ENCODE measurements at regions not wholly inside any gene's neighbourhood (a gene's known extent, or its start where the extent isn't known, plus 50 kb on each side); places are given as distances from the start of the nearest gene placed in this dataset.

DNA sequence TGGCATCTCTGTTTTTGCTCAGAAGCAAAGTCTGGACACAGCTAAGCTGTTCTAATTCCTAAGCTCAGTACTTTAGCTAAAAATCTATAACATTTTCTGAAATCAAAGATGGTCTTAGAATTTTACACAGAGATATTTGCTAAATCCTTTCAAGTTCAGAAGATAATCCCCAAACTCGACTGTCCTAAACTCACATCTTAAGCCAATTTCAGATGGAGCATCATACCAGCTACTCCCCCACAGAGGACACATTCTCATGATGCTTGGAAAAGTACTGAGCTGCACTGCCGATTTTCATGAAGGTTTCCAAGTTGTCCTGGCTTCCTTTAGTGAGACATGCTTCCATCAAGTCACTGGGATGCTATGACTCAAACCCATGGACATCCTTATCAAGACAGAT is 535.5 kb downstream of the SUCLG1 start (continued):
- TF ChIP-seq, protein P1, sequence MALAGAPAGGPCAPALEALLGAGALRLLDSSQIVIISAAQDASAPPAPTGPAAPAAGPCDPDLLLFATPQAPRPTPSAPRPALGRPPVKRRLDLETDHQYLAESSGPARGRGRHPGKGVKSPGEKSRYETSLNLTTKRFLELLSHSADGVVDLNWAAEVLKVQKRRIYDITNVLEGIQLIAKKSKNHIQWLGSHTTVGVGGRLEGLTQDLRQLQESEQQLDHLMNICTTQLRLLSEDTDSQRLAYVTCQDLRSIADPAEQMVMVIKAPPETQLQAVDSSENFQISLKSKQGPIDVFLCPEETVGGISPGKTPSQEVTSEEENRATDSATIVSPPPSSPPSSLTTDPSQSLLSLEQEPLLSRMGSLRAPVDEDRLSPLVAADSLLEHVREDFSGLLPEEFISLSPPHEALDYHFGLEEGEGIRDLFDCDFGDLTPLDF (CRISPR knock-in tag; IDR thresholded peaks at IDR 0.05) = no peak
- TF ChIP-seq SOX6 (IDR thresholded peaks at IDR 0.05) = no peak
- TF ChIP-seq, protein P2, sequence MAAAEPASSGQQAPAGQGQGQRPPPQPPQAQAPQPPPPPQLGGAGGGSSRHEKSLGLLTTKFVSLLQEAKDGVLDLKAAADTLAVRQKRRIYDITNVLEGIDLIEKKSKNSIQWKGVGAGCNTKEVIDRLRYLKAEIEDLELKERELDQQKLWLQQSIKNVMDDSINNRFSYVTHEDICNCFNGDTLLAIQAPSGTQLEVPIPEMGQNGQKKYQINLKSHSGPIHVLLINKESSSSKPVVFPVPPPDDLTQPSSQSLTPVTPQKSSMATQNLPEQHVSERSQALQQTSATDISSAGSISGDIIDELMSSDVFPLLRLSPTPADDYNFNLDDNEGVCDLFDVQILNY (CRISPR knock-in tag; IDR thresholded peaks at IDR 0.05) = no peak
- no peak for TF ChIP-seq TAF7 (tag; IDR thresholded peaks at IDR 0.05)
- TF ChIP-seq ZKSCAN1 (IDR thresholded peaks at IDR 0.05; ENCODE audit: low read depth, low read length) = no peak
- no peak for TF ChIP-seq SUPT5H (IDR thresholded peaks at IDR 0.05)
- TF ChIP-seq TEAD1 (CRISPR knock-in tag; IDR thresholded peaks at IDR 0.05) = no peak
- no peak for TF ChIP-seq MAFK (IDR thresholded peaks at IDR 0.05; ENCODE audit: low read length)
- no peak for TF ChIP-seq ETV1 (tag; conservative IDR thresholded peaks at IDR 0.05; ENCODE audit: low read depth)
- TF ChIP-seq ZBTB7A (IDR thresholded peaks at IDR 0.05; ENCODE audit: borderline replicate concordance, control insufficient read depth, low read depth, low read length) = no peak

GRCh38 chr2:83916559-83916958 is 542.5 kb downstream of the SUCLG1 start:
- Histone ChIP-seq H3K9me1 (ENCODE audit: control insufficient read depth, insufficient read depth, low read length) (no peaks in the 10 kb centered on the region), H3K27me3 (ENCODE audit: control insufficient read depth in 2 of 2, insufficient read depth in 2 of 2, low read length in 2 of 2) (no peaks in the 10 kb centered on the region), H3K9ac (ENCODE audit: insufficient read depth in 1 of 2, low read depth in 2 of 2, low read length in 2 of 2) (no peak overlapping the region), H2AFZ (ENCODE audit: low read depth, low read length) (no peak overlapping the region), H3K4me1 (replicated peaks in 1 of 2; ENCODE audit: control insufficient read depth in 2 of 2, insufficient read depth in 2 of 2, low read length in 2 of 2) (no peaks in the 10 kb centered on the region), H3K4me2 (ENCODE audit: insufficient read depth, low read length) (no peak overlapping the region), H3K27ac (ENCODE audit: extremely low read depth, low read depth, low read length) (no peak overlapping the region), H3K4me3 (no peak overlapping the region), H3K79me2 (ENCODE audit: control insufficient read depth, insufficient read depth, low read length) (no peaks in the 10 kb centered on the region), H4K20me1 (replicated peaks; ENCODE audit: control insufficient read depth, insufficient read depth, low read length) (no peaks in the 10 kb centered on the region), H3K9me3 (replicated peaks; ENCODE audit: control insufficient read depth, insufficient read depth, low read depth, low read length) (no peaks in the 10 kb centered on the region), H3K36me3 (ENCODE audit: control insufficient read depth, insufficient read depth, low read length) (no peaks in the 10 kb centered on the region)
- CTCF ChIA-PET (ENCODE audit: low intra/inter-chr PET ratio) = no interaction called here
- no TSS peak for BruUV-seq (replicated peaks)
- no peak for DNase-seq (ENCODE audit: extremely low read depth in 1 of 4, low spot score in 3 of 4)
- POLR2A ChIA-PET = no interaction called here
- no peak for ATAC-seq
- in situ Hi-C loops (cut with MboI) (no loop called here), intact Hi-C loops (cut with micrococcal nuclease) (no loop called here)
- FAIRE-seq = no peak
- TF ChIP-seq SREBF1 (IDR thresholded peaks at IDR 0.05; ENCODE audit: borderline replicate concordance, low read depth, low read length) (no peak), GTF2A2 (tag; IDR thresholded peaks at IDR 0.05) (no peak), ZBTB8A (IDR thresholded peaks at IDR 0.05; ENCODE audit: partially characterized antibody) (no peak), TRIM25 (IDR thresholded peaks at IDR 0.05; ENCODE audit: borderline replicate concordance) (no peak)
- TF ChIP-seq, protein P3, sequence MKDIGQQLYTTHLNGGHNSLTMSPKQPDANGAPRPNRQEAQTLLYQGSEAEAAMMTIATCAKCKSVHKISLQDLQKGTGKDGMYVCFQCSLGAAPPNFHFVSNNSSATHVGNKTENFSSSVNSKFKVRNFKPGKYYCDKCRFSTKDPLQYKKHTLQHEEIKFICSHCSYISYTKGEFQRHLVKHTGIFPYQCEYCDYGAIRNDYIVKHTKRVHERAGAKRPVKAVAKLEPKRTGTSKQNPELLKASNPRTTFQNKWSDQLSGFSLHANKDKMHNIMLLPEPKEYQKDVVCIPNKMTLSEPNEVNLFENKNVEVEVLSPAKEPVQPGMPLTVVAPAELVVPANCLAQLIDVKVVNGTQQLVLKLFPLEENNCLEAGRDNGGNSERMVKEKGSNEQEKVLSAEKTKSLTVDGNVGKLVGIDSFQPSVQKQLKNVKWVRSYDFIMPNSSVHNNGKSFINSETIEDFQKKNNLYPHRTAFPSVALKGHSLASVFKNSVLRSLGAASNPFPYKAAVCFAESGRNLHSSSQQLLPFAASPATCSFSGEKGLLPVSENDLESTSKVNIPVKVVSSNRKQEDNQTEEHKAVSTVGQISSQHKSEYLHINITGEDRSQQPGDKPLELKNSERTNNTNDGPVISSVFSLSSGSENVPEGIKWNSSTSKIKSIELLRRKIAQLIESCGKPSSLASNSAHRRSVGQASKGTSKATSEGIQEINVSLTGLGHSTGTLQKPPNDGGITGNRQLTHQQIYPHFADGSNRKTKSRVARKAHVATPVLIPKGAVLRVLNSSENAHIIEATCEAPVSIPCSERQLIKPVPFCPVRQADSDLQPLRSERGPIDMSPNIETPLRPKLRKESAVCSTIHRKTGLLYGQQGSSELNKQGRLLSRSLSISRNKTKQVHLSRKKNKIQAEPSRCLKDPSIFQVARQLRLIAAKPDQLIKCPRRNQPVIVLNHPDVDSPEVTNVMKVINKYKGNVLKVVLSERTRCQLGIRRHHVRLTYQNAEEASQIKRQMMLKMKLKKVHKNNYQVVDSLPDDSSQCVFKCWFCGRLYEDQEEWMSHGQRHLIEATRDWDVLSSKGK (CRISPR knock-in tag; IDR thresholded peaks at IDR 0.05) = no peak
